ENCODE measurements at regions not wholly inside any gene's neighbourhood (a gene's known extent, or its start where the extent isn't known, plus 50 kb on each side); places are given as distances from the start of the nearest gene placed in this dataset.

- DNase-seq (ENCODE audit: unreplicated experiment), result no peak
- ChIA-PET CTCF (interaction anchor here (0.6 to 1.2 kb wide), 3 partner anchors 38 to 1026 kb away, joined by 3 to 7 read pairs (median 4); no protein-coding TSS in a partner anchor), POLR2A (no interaction called here)
- Mint-ChIP-seq H3K27ac (ENCODE audit: low read depth, unreplicated experiment) (no peak overlapping the region), H3K4me3 (ENCODE audit: unreplicated experiment) (no peak overlapping the region), H3K9me3 (ENCODE audit: unreplicated experiment) (peaks cover 9% of the 10 kb centered on the region), H3K36me3 (ENCODE audit: insufficient read depth, unreplicated experiment) (no peaks in the 10 kb centered on the region), H3K4me1 (ENCODE audit: insufficient read depth, unreplicated experiment) (peaks cover 8% of the 10 kb centered on the region), H3K27me3 (ENCODE audit: insufficient read depth, unreplicated experiment) (no peaks in the 10 kb centered on the region)
- TF ChIP-seq CTCF (IDR thresholded peaks at IDR 0.05; ENCODE audit: unreplicated experiment), result no peak
- intact Hi-C loops (cut with micrococcal nuclease), result no loop called here
- BruUV-seq (replicated peaks), result no TSS peak
Measured at GRCh38 chr18:27712066-27712465, 464.9 kb downstream of the CDH2 start.

GRCh38 chr18:27711382-27711781 is 465.5 kb downstream of the CDH2 start:
- TF ChIP-seq CTCF (IDR thresholded peaks at IDR 0.05; ENCODE audit: unreplicated experiment), result no peak
- ChIA-PET POLR2A (no interaction called here), CTCF (interaction anchor here (0.6 to 1.2 kb wide), 3 partner anchors 39 to 1027 kb away, joined by 3 to 7 read pairs (median 4); no protein-coding TSS in a partner anchor)
- DNase-seq (ENCODE audit: unreplicated experiment), result no peak
- Mint-ChIP-seq H3K27me3 (ENCODE audit: insufficient read depth, unreplicated experiment) (no peaks in the 10 kb centered on the region), H3K27ac (ENCODE audit: low read depth, unreplicated experiment) (no peak overlapping the region), H3K4me1 (ENCODE audit: insufficient read depth, unreplicated experiment) (peaks cover 11% of the 10 kb centered on the region), H3K36me3 (ENCODE audit: insufficient read depth, unreplicated experiment) (no peaks in the 10 kb centered on the region), H3K9me3 (ENCODE audit: unreplicated experiment) (peaks cover 9% of the 10 kb centered on the region), H3K4me3 (ENCODE audit: unreplicated experiment) (no peak overlapping the region)
- no TSS peak for BruUV-seq (replicated peaks)
- intact Hi-C loops (cut with micrococcal nuclease), result no loop called here

GRCh38 chr18:27709344-27709743 is 467.6 kb downstream of the CDH2 start:
- intact Hi-C loops (cut with micrococcal nuclease), result no loop called here
- peaks cover 9% of the 10 kb centered on the region for H3K9me3 Mint-ChIP-seq (ENCODE audit: unreplicated experiment)
- no peaks in the 10 kb centered on the region for H3K36me3 Mint-ChIP-seq (ENCODE audit: insufficient read depth, unreplicated experiment)
- DNase-seq (ENCODE audit: unreplicated experiment), result no peak
- H3K4me1 Mint-ChIP-seq (ENCODE audit: insufficient read depth, unreplicated experiment), result peaks cover 11% of the 10 kb centered on the region
- POLR2A ChIA-PET, result interaction anchor here (0.6 kb wide), 1 partner anchor 78 kb away, joined by 4 read pairs; no protein-coding TSS in a partner anchor
- TF ChIP-seq CTCF (IDR thresholded peaks at IDR 0.05; ENCODE audit: unreplicated experiment), result no peak
- no peaks in the 10 kb centered on the region for H3K27me3 Mint-ChIP-seq (ENCODE audit: insufficient read depth, unreplicated experiment)
- H3K27ac Mint-ChIP-seq (ENCODE audit: low read depth, unreplicated experiment), result no peak overlapping the region
- no peak overlapping the region for H3K4me3 Mint-ChIP-seq (ENCODE audit: unreplicated experiment)
- BruUV-seq (replicated peaks), result no TSS peak
- CTCF ChIA-PET, result no interaction called here

GRCh38 chr18:27707201-27707600 is 469.7 kb downstream of the CDH2 start:
- intact Hi-C loops (cut with micrococcal nuclease), result no loop called here
- Mint-ChIP-seq H3K9me3 (ENCODE audit: unreplicated experiment) (peaks cover 9% of the 10 kb centered on the region), H3K4me1 (ENCODE audit: insufficient read depth, unreplicated experiment) (peaks cover 11% of the 10 kb centered on the region), H3K27ac (ENCODE audit: low read depth, unreplicated experiment) (peak overlapping the region; percentile 54), H3K36me3 (ENCODE audit: insufficient read depth, unreplicated experiment) (no peaks in the 10 kb centered on the region), H3K4me3 (ENCODE audit: unreplicated experiment) (no peak overlapping the region), H3K27me3 (ENCODE audit: insufficient read depth, unreplicated experiment) (no peaks in the 10 kb centered on the region)
- peak; percentile 32 for DNase-seq (ENCODE audit: unreplicated experiment)
- ChIA-PET POLR2A (no interaction called here), CTCF (interaction anchor here (0.6 to 1.2 kb wide), 2 partner anchors 22 to 762 kb away, joined by 3 to 4 read pairs; no protein-coding TSS in a partner anchor)
- no peak for TF ChIP-seq CTCF (IDR thresholded peaks at IDR 0.05; ENCODE audit: unreplicated experiment)
- BruUV-seq (replicated peaks), result no TSS peak

Data from MCF 10A (cell line).